IMR-90 (cell line): ENCODE measurements at regions not wholly inside any gene's neighbourhood (a gene's known extent, or its start where the extent isn't known, plus 50 kb on each side); places are given as distances from the start of the nearest gene placed in this dataset.

Experiments
- ATAC-seq: fragments of 200-7000 bp; cut with Tn5 transposase; 2 replicates; pipeline ENCODE4 v1.9.1; 2020; ENCODE audit warnings: low read depth, mild to moderate bottlenecking, moderate library complexity
- BruUV-seq: library from RNA; stranded (reverse); fragments of 400-500 nt; replicated peaks from 2 replicates; lab custom pipeline; 2021; lab: Mats Ljungman, UMichigan
- CTCF ChIA-PET: fragments of 300-600 bp; formaldehyde crosslinking; extraction: SDS; loops from one replicate; lab custom pipeline; 2021; ENCODE audit warnings: antibody characterized with exemption; lab: Yijun Ruan, JAX
- POLR2A ChIA-PET: fragments of 300-600 bp; sonication (Branson Sonifier 250); formaldehyde crosslinking; loops from one replicate; lab custom pipeline; 2022; ENCODE audit warnings: antibody characterized with exemption; ENCODE audit not compliant: unreplicated experiment; lab: Charles Lee
- DNase-seq: peaks from one replicate; pipeline ENCODE4 v3.0.0; 2013
- H2AFZ ChIP-seq: replicated peaks from 2 replicates; pipeline ENCODE3; 2013; ENCODE audit warnings: low read length, mild to moderate bottlenecking; ENCODE audit not compliant: poor library complexity
- H2AK5ac ChIP-seq: 2 replicates; pipeline ENCODE4 v1.6.1; 2013; ENCODE audit warnings: low read depth, low read length, inconsistent platforms
- H2AK9ac ChIP-seq: replicated peaks from 2 replicates; pipeline ENCODE3; 2013; ENCODE audit warnings: mild to moderate bottlenecking, low read depth, low read length, moderate library complexity; ENCODE audit not compliant: poor library complexity
- H2BK120ac ChIP-seq: 2 replicates; pipeline ENCODE4 v1.6.1; 2013; ENCODE audit warnings: low read depth, low read length, inconsistent platforms
- H2BK15ac ChIP-seq: 3 replicates; pipeline ENCODE4 v1.6.1; 2013; ENCODE audit warnings: low read depth, low read length, inconsistent platforms
- H2BK20ac ChIP-seq: 2 replicates; pipeline ENCODE4 v1.6.1; 2013; ENCODE audit warnings: low read depth, mild to moderate bottlenecking, inconsistent platforms, low read length, moderate library complexity
- H2BK5ac ChIP-seq: 2 replicates; pipeline ENCODE4 v1.6.1; 2013; ENCODE audit warnings: mild to moderate bottlenecking, low read depth, low read length, inconsistent platforms; ENCODE audit not compliant: poor library complexity, severe bottlenecking
- H3K14ac ChIP-seq: replicated peaks from 2 replicates; pipeline ENCODE4 v1.6.1; 2013; ENCODE audit warnings: low read depth, low read length, inconsistent platforms
- H3K18ac ChIP-seq: 2 replicates; pipeline ENCODE4 v1.6.1; 2013; ENCODE audit warnings: low read depth, low read length, control low read depth
- H3K23ac ChIP-seq: 2 replicates; pipeline ENCODE4 v1.6.1; 2013; ENCODE audit warnings: low read depth, low read length, inconsistent platforms
- H3K27ac ChIP-seq: 2 replicates; pipeline ENCODE4 v1.5.1; 2013; ENCODE audit warnings: mild to moderate bottlenecking, control low read depth, low read length; ENCODE audit not compliant: insufficient read depth
- H3K27me3 ChIP-seq: 2 replicates; pipeline ENCODE4 v1.6.1; 2013; ENCODE audit warnings: low read length; ENCODE audit not compliant: control insufficient read depth, insufficient read depth
- H3K36me3 ChIP-seq: 2 replicates; pipeline ENCODE4 v1.6.1; 2013; ENCODE audit warnings: low read length, mixed read lengths; ENCODE audit not compliant: control insufficient read depth, insufficient read depth
- H3K4ac ChIP-seq: 2 replicates; pipeline ENCODE4 v1.6.1; 2013; ENCODE audit warnings: low read depth, low read length, inconsistent platforms
- H3K4me1 ChIP-seq: 2 replicates; pipeline ENCODE4 v1.6.1; 2013; ENCODE audit warnings: low read length, mixed read lengths; ENCODE audit not compliant: control insufficient read depth, insufficient read depth
- H3K4me2 ChIP-seq: 2 replicates; pipeline ENCODE4 v1.6.1; 2013; ENCODE audit warnings: low read depth, mild to moderate bottlenecking, control low read depth, low read length, moderate library complexity
- H3K4me3 ChIP-seq: 2 replicates; pipeline ENCODE4 v1.5.1; 2013; ENCODE audit warnings: low read depth, mild to moderate bottlenecking, control low read depth, low read length, moderate library complexity; ENCODE audit not compliant: insufficient read depth
- H3K56ac ChIP-seq: 2 replicates; pipeline ENCODE4 v1.6.1; 2013; ENCODE audit warnings: low read length, inconsistent platforms; ENCODE audit not compliant: insufficient read depth; ENCODE audit errors: extremely low read depth
- H3K79me1 ChIP-seq, 2 experiments: 2 replicates each; pipeline ENCODE4 v1.6.1; 2013; ENCODE audit warnings: low read length in 2 of 2, inconsistent platforms in 1 of 2, low read depth in 1 of 2
- H3K9ac ChIP-seq: 2 replicates; pipeline ENCODE4 v1.6.1; 2013; ENCODE audit warnings: low read depth, low read length, control low read depth
- H3K9me1 ChIP-seq: 2 replicates; pipeline ENCODE4 v1.6.1; 2013; ENCODE audit warnings: low read length, inconsistent platforms; ENCODE audit not compliant: insufficient read depth
- H3K9me3 ChIP-seq: 2 replicates; pipeline ENCODE4 v1.6.1; 2013; ENCODE audit warnings: low read length; ENCODE audit not compliant: control insufficient read depth, insufficient read depth
- H4K20me1 ChIP-seq: 2 replicates; pipeline ENCODE4 v1.6.1; 2013; ENCODE audit warnings: low read length, inconsistent platforms; ENCODE audit not compliant: insufficient read depth
- H4K5ac ChIP-seq: 2 replicates; pipeline ENCODE4 v1.6.1; 2013; ENCODE audit warnings: mild to moderate bottlenecking, low read depth, low read length, control low read depth
- H4K8ac ChIP-seq, 2 experiments: 2 replicates each; pipeline ENCODE4 v1.6.1; 2013; ENCODE audit warnings: low read depth in 2 of 2, low read length in 2 of 2, control low read depth in 1 of 2, inconsistent platforms in 1 of 2
- H4K91ac ChIP-seq: 2 replicates; pipeline ENCODE4 v1.6.1; 2013; ENCODE audit warnings: low read depth, low read length, inconsistent platforms; ENCODE audit not compliant: insufficient read depth
- CEBPB ChIP-seq: IDR thresholded peaks from 2 replicates; pipeline ENCODE4 v1.6.1; 2012; ENCODE audit warnings: low read depth, low read length, improper control_type of control experiment
- POLR2A ChIP-seq: IDR thresholded peaks from 2 replicates; pipeline ENCODE4 v1.6.1; 2012; ENCODE audit warnings: mild to moderate bottlenecking, low read depth, low read length
- RFX5 ChIP-seq: IDR thresholded peaks from 2 replicates; pipeline ENCODE4 v1.8.0; 2012; ENCODE audit warnings: low read depth, mild to moderate bottlenecking, low read length, moderate library complexity
- SMC3 ChIP-seq: fragments of 150-350 bp; IDR thresholded peaks from 2 replicates; pipeline ENCODE4 v1.6.1; 2016; ENCODE audit warnings: low read depth, mild to moderate bottlenecking, antibody characterized with exemption, low read length, moderate library complexity
- WGBS, 2 experiments: methylation state at CpG; one replicate each; pipeline versions ENCODE4 v1.1.5 to v1.1.7; 2013; ENCODE audit warnings: missing lambda C conversion rate in 2 of 2; ENCODE audit not compliant: insufficient read length in 1 of 2; ENCODE audit errors: extremely low coverage in 2 of 2; 5-methylcytosine and 5-hydroxymethylcytosine counted together
- dilution Hi-C: fragments of 300-500 bp; cut with HindIII; formaldehyde crosslinking; loops from one replicate; pipeline ENCODE4 v1.14.3; 2018; ENCODE audit warnings: low sequenced_read_pairs; ENCODE audit not compliant: unreplicated experiment
- in situ Hi-C: fragments of 300-500 bp; cut with MboI; formaldehyde crosslinking; loops from 3 replicates; pipeline ENCODE4 v1.14.3; 2019; ENCODE audit warnings: low sequenced_read_pairs, inconsistent platforms, mixed read lengths
- intact Hi-C: fragments of 100-400 bp; cut with micrococcal nuclease; formaldehyde crosslinking; loops from 2 replicates; pipeline ENCODE4 v1.10.0; 2022

DNA sequence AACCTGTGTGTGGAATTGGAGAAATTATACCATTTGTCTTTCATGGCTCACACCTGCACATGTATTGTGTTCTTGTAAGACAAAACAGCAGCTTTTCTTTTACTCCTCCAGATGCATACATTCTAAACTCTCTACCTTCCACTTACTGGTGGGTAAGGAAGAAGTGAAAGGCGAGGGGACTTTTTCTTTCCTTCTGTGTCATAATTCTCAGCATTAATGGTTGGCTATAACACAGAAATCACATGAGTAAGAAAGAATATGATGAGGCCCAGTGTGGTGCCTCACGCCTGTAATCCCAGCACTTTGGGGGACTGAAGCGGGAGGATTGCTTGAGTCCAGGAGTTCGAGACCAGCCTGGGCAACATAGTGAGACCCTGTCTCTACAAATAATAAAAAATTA is 57.8 kb upstream of the SHANK2 start:
- ATAC-seq = no peak
- in situ Hi-C loops (no loop called here), intact Hi-C loops (no loop called here), dilution Hi-C loops (no loop called here)
- TF ChIP-seq RFX5 (no peak), SMC3 (no peak), POLR2A (no peak), CEBPB (no peak)
- Histone ChIP-seq H2AK5ac (no peak overlapping the region), H2BK5ac (no peak overlapping the region), H2BK20ac (no peak overlapping the region), H2AK9ac (no peak overlapping the region), H3K18ac (no peak overlapping the region), H3K4ac (no peak overlapping the region), H4K91ac (no peak overlapping the region), H2BK120ac (no peak overlapping the region), H4K20me1 (no peaks in the 10 kb centered on the region), H3K36me3 (no peaks in the 10 kb centered on the region), H3K9me1 (no peaks in the 10 kb centered on the region), H2AFZ (no peak overlapping the region), H3K56ac (no peak overlapping the region), H3K9ac (no peak overlapping the region), H3K4me1 (no peaks in the 10 kb centered on the region; the same call in 1 of the 2 replicates), H3K23ac (no peak overlapping the region), H3K79me1 (no peaks in the 10 kb centered on the region), H4K5ac (no peak overlapping the region), H3K27ac (no peak overlapping the region), H3K4me3 (no peak overlapping the region), H3K14ac (no peak overlapping the region), H3K4me2 (no peak overlapping the region), H4K8ac (no peak overlapping the region), H3K9me3 (peaks cover 9% of the 10 kb centered on the region), H3K27me3 (peaks cover 9% of the 10 kb centered on the region), H2BK15ac (no peak overlapping the region)
- CTCF ChIA-PET = no interaction called here
- BruUV-seq = no TSS peak
- WGBS, 2 experiments = no CpG with 5 or more reads among the region's 4 CpGs
- no peak for DNase-seq
- POLR2A ChIA-PET = no interaction called here
